Fibroblast of skin of right biceps (primary cell): ENCODE measurements at regions not wholly inside any gene's neighbourhood (a gene's known extent, or its start where the extent isn't known, plus 50 kb on each side); places are given as distances from the start of the nearest gene placed in this dataset.

ENCODE experiments used
- DNase-seq: peaks from one replicate; pipeline ENCODE4 v3.0.0-alpha.2; 2013

DNA sequence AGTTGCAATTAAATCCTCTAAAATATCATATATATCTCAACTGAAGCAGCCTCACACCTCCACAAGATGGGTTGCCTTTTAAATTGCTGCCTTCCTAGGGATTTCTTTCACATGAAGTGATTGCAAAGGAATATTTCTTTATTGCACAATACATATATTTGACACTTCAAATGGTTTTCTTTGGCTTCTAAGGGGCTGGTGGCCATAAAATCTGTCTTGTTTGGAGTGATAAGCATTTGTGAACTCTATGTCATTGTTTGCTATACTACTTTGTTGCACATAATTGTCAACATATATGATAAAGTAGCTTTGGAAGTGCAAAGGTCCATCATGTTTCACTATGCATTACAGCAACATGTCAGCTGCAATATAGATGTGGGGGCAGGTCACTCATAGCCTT, 2380.9 kb downstream of the PCDH9 start:
- peak; percentile 0 for DNase-seq

GRCh38 chr13:64847767-64848166, 2382.4 kb downstream of the PCDH9 start:
- DNase-seq = no peak

- no peak for DNase-seq
These were observed 2385.0 kb downstream of the PCDH9 start for GRCh38 chr13:64845110-64845509.

DNA sequence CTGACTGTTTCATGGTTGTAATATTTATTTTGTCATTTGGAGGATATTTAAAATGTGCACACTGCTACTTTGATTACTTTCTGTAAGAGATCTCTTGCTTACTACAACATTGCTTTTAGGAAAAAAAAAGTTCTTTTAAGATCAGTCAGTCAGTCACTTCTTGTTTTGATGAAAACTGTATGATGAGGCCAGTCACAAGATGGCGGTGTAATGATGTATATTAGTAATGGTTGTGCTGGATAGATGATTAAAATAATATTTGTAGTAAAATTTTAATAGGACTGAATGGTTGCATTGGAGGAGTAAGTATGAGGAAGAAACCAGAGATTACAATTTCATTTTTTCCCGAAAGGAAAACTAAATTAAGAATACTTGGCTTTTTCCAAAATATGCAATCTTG, 2411.1 kb downstream of the PCDH9 start:
- DNase-seq = peak; percentile 3

GRCh38 chr13:64817691-64818090, 2412.4 kb downstream of the PCDH9 start:
- DNase-seq = peak; percentile 46

- peak; percentile 16 for DNase-seq
These were observed 2419.4 kb downstream of the PCDH9 start for GRCh38 chr13:64810750-64811149.

GRCh38 chr13:64808704-64809103, 2421.4 kb downstream of the PCDH9 start:
- no peak for DNase-seq

DNA sequence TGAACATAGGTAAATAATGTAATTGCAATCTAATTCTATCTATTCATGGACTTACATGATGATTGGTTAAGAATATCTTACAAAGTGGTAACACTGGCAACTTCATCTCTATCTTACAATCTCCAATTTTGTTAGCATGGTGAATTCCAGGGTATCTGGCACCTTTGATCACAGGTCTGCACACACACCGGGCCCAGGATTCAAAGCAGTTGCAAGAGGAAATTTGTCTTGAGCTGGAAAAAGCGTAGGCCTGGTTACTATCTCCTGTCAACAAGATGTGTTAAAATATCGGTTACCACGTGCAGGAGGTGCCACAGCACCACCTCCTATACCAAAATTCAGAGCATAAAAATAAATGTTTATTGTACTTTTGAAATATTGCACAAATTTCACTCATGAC, 2428.4 kb downstream of the PCDH9 start:
- no peak for DNase-seq

DNA sequence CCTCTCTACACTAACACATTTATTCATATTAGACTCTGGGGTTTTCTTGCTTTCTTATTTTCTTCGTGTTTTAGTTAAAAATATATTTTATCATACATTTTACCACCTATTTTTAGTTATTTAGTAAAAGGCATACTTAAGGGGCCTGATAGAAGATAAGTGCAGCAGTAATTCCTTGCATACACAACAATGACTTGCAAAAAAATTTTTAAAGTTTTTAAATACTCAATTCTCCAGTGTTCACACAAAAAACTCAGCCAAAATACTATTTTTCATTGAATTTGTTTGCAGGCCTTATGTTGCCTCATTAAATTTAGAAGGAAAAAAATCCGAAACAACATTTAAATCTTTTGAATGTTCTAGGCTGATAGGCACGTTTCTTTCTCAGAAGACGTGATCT, 2431.7 kb downstream of the PCDH9 start:
- no peak for DNase-seq

DNA sequence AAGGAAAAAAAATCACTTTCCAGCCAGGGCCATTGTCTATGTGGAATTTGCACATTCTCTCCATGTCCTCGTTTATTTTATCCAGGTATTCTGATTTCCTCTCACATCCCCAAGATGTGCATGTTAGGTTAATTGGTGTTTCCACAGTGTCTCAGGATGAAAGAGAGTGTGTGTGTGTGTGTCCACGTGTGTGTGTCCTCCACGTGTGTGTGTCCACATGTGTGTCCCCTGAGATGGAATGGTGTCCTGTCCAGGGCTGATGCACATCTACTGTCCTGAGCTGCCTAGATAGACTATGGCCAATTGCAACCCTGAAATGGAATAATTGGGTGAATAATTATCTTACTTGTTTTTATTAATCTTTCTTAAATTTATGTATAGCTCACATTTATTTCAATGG, 2436.5 kb downstream of the PCDH9 start:
- no peak for DNase-seq

DNA sequence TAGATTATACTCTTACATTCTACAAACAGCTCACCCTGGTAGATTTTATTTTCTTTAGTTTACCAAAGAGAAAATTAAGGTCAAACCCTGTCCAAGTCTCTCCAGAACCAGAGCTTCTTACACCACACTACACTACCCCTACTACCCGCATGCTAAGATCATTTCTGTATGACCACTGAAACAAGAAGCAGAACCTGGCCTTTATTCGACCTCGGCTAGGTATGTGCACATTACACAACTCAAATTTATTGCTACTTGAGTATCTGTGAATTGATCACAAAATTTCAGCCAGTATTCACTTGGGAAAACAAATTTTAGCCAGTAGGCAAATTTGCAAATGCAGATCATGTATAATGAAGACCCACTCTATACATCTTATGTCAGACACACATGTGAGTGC, 2437.0 kb downstream of the PCDH9 start:
- no peak for DNase-seq

DNA sequence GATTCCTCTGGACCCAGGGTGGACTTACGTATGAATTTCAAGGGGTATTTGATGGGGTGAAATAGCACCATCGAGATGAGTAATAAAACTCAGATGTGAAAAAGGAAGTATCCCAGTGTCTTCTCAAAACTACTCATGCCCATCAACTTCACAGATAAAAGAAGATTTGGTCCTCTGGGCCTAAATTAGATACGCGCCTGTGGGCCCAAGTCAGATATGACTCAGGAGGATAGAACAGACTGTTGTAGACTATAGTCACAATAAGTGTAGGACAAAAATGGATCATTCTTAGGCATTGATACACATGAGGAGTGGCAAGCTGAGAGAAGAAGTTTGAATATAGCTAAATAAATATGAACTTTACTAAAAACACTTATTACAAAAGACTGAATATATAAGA, 2438.8 kb downstream of the PCDH9 start:
- no peak for DNase-seq

DNA sequence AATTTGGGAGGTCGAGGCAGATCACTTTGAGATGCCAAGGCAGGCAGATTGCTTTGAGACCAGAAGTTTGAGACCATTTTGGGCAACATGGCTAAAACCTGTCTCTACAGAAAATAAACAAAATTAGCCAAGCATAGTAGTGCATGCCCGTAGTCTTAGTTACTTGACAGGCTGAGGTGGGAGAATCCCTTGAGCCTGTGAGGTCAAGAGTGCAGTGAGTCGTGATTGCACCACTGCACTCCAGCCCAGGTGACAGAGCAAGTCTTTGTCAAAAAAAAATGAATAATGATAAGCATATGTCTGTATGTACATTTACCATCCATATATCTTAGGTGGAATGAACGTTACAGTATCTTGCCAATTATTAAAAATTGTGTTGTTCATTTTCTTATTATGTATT, 2447.7 kb downstream of the PCDH9 start:
- DNase-seq = no peak

- DNase-seq = no peak
These were observed 2452.1 kb downstream of the PCDH9 start for GRCh38 chr13:64778002-64778401.

GRCh38 chr13:64774915-64775314, 2455.2 kb downstream of the PCDH9 start:
- no peak for DNase-seq

GRCh38 chr13:64770743-64771142, 2459.4 kb downstream of the PCDH9 start:
- no peak for DNase-seq

GRCh38 chr13:64767054-64767453, 2463.1 kb downstream of the PCDH9 start:
- no peak for DNase-seq

DNA sequence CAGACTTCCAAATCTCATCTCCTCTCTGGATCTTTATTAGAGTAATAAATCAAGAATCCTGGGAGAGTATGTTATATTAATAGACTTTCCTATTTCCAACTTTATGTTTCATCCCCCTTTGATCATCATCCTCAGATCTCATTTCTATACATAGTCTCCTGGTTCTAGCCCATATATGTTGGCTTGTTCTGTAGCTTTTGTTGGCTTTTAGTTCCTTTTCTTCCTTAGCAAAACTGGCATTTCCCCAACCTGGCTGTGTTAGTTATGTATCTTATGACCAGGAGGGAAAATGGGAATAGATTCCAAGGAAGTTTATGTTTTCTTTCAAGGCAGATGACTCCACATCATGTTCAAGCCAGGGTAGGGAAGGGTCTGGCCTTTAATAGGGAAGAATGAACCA, 2464.5 kb downstream of the PCDH9 start:
- DNase-seq = no peak

- peak; percentile 15 for DNase-seq
These were observed 2471.5 kb downstream of the PCDH9 start for GRCh38 chr13:64758521-64759244.

- DNase-seq = no peak
These were observed 2473.5 kb downstream of the PCDH9 start for GRCh38 chr13:64756621-64757020.

GRCh38 chr13:64755961-64756360, 2474.2 kb downstream of the PCDH9 start:
- peak; percentile 17 for DNase-seq

DNA sequence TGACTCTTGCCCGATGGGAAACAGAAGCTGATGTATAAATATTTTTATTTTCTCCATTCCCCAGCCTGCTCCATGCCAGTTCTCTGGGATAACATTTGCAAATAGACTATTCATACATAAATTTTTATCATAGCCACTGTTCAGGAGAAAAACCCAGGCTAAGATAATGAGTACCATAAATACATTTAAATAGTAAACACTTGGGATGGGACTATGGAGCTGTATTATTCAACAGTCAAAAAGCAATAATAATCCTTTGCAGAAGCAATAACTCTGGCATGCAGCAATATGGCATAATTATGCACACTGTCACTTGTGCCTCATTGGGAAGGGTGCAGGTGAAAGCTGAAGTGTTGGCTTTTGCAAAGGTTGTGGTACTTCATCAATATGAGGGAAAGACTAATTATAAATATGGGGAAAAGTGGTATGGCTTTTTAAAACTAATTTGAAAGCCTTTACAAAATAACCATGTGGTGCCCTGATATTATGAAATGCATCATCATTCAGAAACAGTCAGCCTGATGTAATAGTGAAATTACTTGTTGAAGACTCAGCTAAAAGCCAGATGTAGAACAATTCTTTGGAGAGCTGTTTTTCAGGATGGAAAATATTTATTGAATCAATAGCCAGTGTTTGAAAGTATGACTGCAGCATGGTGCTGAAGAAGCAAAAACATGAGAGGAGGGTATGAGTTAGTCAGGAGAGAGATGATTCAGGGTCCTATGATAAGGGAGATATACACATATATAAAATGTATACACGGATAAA, 2476.7 kb downstream of the PCDH9 start:
- DNase-seq = peak; percentile 16

- no peak for DNase-seq
These were observed 2480.8 kb downstream of the PCDH9 start for GRCh38 chr13:64749301-64749700.

DNA sequence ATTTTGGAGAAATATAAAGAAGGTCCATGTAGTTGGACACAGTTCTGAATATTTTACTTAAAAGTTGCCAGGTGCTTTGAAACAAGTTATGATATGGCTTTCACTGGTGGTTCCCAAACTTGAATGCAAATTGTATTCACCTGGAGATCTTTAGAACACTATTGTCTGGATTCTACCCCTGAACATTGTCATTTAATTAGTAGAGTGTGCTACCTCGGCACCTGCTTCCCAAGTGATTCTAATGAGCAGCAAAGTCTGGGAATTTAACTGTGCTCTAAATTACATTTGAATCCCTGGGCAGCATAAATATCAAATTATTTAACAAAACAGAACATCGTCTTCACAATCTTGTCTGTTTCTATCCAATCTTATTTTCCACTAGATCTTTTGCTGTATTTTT, 2483.3 kb downstream of the PCDH9 start:
- no peak for DNase-seq

GRCh38 chr13:64740493-64740892, 2489.6 kb downstream of the PCDH9 start:
- DNase-seq = no peak
